ENCODE measurements at regions not wholly inside any gene's neighbourhood (a gene's known extent, or its start where the extent isn't known, plus 50 kb on each side); places are given as distances from the start of the nearest gene placed in this dataset.

- TF ChIP-seq CTCF (IDR thresholded peaks at IDR 0.05; ENCODE audit: insufficient read depth, low read depth, low read length): no peak
- TF ChIP-seq EZH2 (IDR thresholded peaks at IDR 0.05; ENCODE audit: insufficient read depth, low read length): no peak
Measured at GRCh38 chr7:131781-132482, 60.4 kb upstream of the FAM20C start.
